ENCODE measurements at regions not wholly inside any gene's neighbourhood (a gene's known extent, or its start where the extent isn't known, plus 50 kb on each side); places are given as distances from the start of the nearest gene placed in this dataset.

- WGBS: 86% methylated on average over 9 of the region's 9 CpGs
- H3K27ac ChIP-seq (ENCODE audit: low read depth in 1 of 2, low read length in 1 of 2): no peak overlapping the region
- H3K9me3 ChIP-seq (ENCODE audit: control insufficient read depth in 2 of 2, insufficient read depth in 1 of 2, low read length in 1 of 2): no peaks in the 10 kb centered on the region
- no peaks in the 10 kb centered on the region for H3K27me3 ChIP-seq (ENCODE audit: control insufficient read depth in 2 of 2, insufficient read depth in 1 of 2, low read length in 1 of 2)
- H3K36me3 ChIP-seq (ENCODE audit: control insufficient read depth in 2 of 2, insufficient read depth in 2 of 2, low read length in 1 of 2): no peaks in the 10 kb centered on the region
- peak in 4 of 9 donors; percentile 38 to 76 (median 47) for DNase-seq (ENCODE audit: low read depth in 6 of 9, low spot score in 9 of 9)
- peaks cover 37 to 51% of the 10 kb centered on the region in 2 donors for H3K4me1 ChIP-seq (ENCODE audit: control insufficient read depth in 2 of 2, insufficient read depth in 2 of 2, low read length in 2 of 2)
- H3K4me3 ChIP-seq (ENCODE audit: low read length in 2 of 2): no peak overlapping the region
Measured at GRCh38 chr3:34015204-34016142, 217.0 kb downstream of the PDCD6IP start.

DNA sequence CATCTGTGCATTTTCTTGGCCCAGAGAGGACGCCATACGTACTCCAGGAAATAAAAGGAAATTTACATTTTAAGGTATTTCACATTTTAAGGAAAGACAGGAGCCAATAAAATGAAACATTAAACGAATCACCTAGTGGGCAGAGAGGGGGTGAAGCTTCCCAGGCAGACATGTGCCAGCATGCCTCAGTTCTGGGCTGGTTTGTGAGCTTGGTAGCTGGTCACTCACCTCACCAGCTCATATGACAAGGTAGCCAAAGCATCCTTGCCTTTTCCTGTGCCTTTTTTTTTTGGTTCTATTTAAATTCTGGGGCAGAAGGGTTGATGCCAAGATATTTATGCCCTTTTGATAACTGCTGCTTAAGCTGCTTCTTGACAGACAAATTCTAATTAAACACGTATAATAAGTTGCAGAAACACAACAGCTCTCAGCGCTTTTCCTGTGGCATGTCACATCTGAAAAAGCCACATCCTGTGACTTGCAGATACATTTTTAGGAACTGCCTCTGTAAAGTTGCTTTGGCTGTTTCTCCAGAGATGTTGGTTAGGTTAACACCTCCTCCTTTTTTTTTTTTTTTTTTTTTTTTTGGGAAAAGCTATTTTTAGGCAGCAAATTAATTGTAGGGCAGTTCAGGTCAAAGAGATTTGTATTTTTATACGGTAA lies 218.6 kb downstream of the PDCD6IP start:
- Histone ChIP-seq H3K27ac (ENCODE audit: low read depth in 1 of 2, low read length in 1 of 2) (peak overlapping the region; percentile 81 to 91), H3K9me3 (ENCODE audit: control insufficient read depth in 2 of 2, insufficient read depth in 1 of 2, low read length in 1 of 2) (no peaks in the 10 kb centered on the region), H3K4me3 (ENCODE audit: low read length in 2 of 2) (peak overlapping the region in 1 of 2 donors; percentile 15), H3K27me3 (ENCODE audit: control insufficient read depth in 2 of 2, insufficient read depth in 1 of 2, low read length in 1 of 2) (no peaks in the 10 kb centered on the region), H3K4me1 (ENCODE audit: control insufficient read depth in 2 of 2, insufficient read depth in 2 of 2, low read length in 2 of 2) (peaks cover 51 to 67% of the 10 kb centered on the region in 2 donors), H3K36me3 (ENCODE audit: control insufficient read depth in 2 of 2, insufficient read depth in 2 of 2, low read length in 1 of 2) (no peaks in the 10 kb centered on the region)
- peak in 8 of 9 donors; percentile 53 to 91 (median 77) for DNase-seq (ENCODE audit: low read depth in 6 of 9, low spot score in 9 of 9)
- 8% methylated on average over 6 of the region's 6 CpGs for WGBS

DNA sequence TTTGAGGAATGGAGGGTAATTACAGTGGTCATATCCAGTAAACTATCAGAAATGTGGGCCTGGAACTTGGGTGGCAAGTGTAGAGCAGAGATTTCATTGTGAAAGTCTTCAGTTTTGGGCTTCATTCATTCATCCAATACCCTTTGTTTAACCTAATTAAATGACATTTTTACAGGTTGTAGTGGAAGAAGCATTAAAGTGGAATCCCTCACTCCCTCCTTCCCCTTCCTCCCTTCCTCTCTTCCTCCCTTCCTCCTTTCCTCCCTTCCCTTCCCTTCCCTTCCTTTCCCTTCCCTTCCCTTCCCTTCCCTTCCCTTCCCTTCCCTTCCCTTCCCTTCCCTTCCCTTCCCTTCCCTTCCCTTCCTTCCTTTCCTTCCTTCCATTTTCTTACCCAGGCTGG lies 219.3 kb downstream of the PDCD6IP start:
- no peaks in the 10 kb centered on the region for H3K36me3 ChIP-seq (ENCODE audit: control insufficient read depth in 2 of 2, insufficient read depth in 2 of 2, low read length in 1 of 2)
- no peak overlapping the region for H3K4me3 ChIP-seq (ENCODE audit: low read length in 2 of 2)
- peak overlapping the region in 1 of 2 donors; percentile 91 for H3K27ac ChIP-seq (ENCODE audit: low read depth in 1 of 2, low read length in 1 of 2)
- peaks cover 50 to 72% of the 10 kb centered on the region in 2 donors for H3K4me1 ChIP-seq (ENCODE audit: control insufficient read depth in 2 of 2, insufficient read depth in 2 of 2, low read length in 2 of 2)
- no peaks in the 10 kb centered on the region for H3K27me3 ChIP-seq (ENCODE audit: control insufficient read depth in 2 of 2, insufficient read depth in 1 of 2, low read length in 1 of 2)
- no peak for DNase-seq (ENCODE audit: low read depth in 6 of 9, low spot score in 9 of 9)
- no peaks in the 10 kb centered on the region for H3K9me3 ChIP-seq (ENCODE audit: control insufficient read depth in 2 of 2, insufficient read depth in 1 of 2, low read length in 1 of 2)

GRCh38 chr3:34019158-34019557 lies 220.7 kb downstream of the PDCD6IP start:
- H3K27ac ChIP-seq (ENCODE audit: low read depth in 1 of 2, low read length in 1 of 2): peak overlapping the region in 1 of 2 donors; percentile 97
- H3K4me1 ChIP-seq (ENCODE audit: control insufficient read depth in 2 of 2, insufficient read depth in 2 of 2, low read length in 2 of 2): peaks cover 57 to 80% of the 10 kb centered on the region in 2 donors
- no peak overlapping the region for H3K4me3 ChIP-seq (ENCODE audit: low read length in 2 of 2)
- 55% methylated on average over 2 of the region's 2 CpGs for WGBS
- H3K9me3 ChIP-seq (ENCODE audit: control insufficient read depth in 2 of 2, insufficient read depth in 1 of 2, low read length in 1 of 2): no peaks in the 10 kb centered on the region
- H3K27me3 ChIP-seq (ENCODE audit: control insufficient read depth in 2 of 2, insufficient read depth in 1 of 2, low read length in 1 of 2): no peaks in the 10 kb centered on the region
- H3K36me3 ChIP-seq (ENCODE audit: control insufficient read depth in 2 of 2, insufficient read depth in 2 of 2, low read length in 1 of 2): no peaks in the 10 kb centered on the region
- no peak for DNase-seq (ENCODE audit: low read depth in 6 of 9, low spot score in 9 of 9)

DNA sequence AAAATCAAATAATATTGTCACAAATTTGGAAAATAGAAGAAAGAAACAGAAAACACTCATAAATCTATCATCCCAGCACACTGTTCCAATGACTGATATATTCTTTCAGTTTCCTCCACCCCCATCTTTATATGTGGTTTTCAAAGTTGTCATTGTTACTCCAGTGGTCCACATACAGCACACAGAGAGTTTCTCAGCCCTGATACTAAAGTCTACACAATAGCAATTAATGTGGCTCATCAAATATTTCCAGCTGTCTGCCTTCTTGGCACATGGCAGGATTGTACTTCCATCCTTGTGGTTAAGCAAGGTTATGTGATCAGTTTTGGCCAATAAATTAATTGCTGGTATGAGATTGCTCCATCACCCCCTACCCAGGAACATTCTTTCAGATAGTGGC lies 221.7 kb downstream of the PDCD6IP start:
- H3K36me3 ChIP-seq (ENCODE audit: control insufficient read depth in 2 of 2, insufficient read depth in 2 of 2, low read length in 1 of 2): no peaks in the 10 kb centered on the region
- peaks cover 61 to 81% of the 10 kb centered on the region in 2 donors for H3K4me1 ChIP-seq (ENCODE audit: control insufficient read depth in 2 of 2, insufficient read depth in 2 of 2, low read length in 2 of 2)
- no peak for DNase-seq (ENCODE audit: low read depth in 6 of 9, low spot score in 9 of 9)
- H3K27ac ChIP-seq (ENCODE audit: low read depth in 1 of 2, low read length in 1 of 2): peak overlapping the region; percentile 48 to 97
- no peaks in the 10 kb centered on the region for H3K27me3 ChIP-seq (ENCODE audit: control insufficient read depth in 2 of 2, insufficient read depth in 1 of 2, low read length in 1 of 2)
- H3K9me3 ChIP-seq (ENCODE audit: control insufficient read depth in 2 of 2, insufficient read depth in 1 of 2, low read length in 1 of 2): no peaks in the 10 kb centered on the region
- H3K4me3 ChIP-seq (ENCODE audit: low read length in 2 of 2): no peak overlapping the region

DNA sequence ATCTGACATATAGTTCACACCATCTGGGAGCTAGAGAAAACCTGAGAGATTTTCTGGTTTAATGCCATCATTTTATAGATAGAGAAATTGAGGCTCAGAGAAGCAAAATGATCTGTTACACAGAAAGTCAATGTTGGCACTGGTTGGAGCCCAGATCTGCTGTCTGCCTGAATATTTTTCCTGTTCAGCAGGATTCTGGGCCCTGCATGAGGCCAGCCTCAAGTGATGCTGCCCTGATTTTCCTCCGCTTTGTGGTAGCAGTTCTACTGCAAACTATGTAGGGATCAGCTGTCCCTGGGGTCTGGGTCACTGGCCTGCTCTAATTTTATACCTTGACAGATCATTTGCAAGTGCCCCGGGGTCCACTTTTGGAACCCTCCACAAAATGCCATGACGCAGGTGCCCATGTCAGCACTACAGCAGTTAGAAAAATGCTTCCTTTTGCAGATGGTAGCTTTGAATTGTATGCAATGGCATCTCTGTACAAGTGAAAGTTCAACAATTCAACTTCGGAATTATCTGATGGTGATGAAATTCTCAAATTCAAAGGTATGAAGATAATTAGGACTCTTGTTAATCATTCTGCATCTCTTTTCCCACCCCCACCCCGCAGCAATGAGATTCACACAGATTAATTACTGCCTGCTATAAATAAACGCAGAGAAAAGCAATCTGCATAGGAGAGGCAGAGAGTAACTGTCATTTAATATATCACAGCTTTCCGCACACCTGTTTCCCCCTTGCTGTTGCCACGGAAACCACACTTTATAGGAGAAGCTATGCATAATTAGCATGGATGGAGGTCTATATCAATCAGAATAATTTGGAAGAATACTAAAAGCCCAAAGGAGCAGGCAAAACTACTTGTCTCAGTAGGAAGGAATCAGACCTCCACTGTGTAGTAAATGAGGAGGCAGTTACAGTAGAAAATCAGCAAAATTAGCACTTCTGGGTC lies 222.6 kb downstream of the PDCD6IP start:
- Histone ChIP-seq H3K4me1 (ENCODE audit: control insufficient read depth in 2 of 2, insufficient read depth in 2 of 2, low read length in 2 of 2) (peaks cover 54 to 73% of the 10 kb centered on the region in 2 donors), H3K36me3 (ENCODE audit: control insufficient read depth in 2 of 2, insufficient read depth in 2 of 2, low read length in 1 of 2) (no peaks in the 10 kb centered on the region), H3K27ac (ENCODE audit: low read depth in 1 of 2, low read length in 1 of 2) (peak overlapping the region; percentile 84 to 97), H3K9me3 (ENCODE audit: control insufficient read depth in 2 of 2, insufficient read depth in 1 of 2, low read length in 1 of 2) (no peaks in the 10 kb centered on the region), H3K4me3 (ENCODE audit: low read length in 2 of 2) (peak overlapping the region; percentile 11 to 26), H3K27me3 (ENCODE audit: control insufficient read depth in 2 of 2, insufficient read depth in 1 of 2, low read length in 1 of 2) (no peaks in the 10 kb centered on the region)
- WGBS: 16% methylated on average over 8 of the region's 8 CpGs
- peak in 8 of 9 donors; percentile 42 to 86 (median 64) for DNase-seq (ENCODE audit: low read depth in 6 of 9, low spot score in 9 of 9)

DNA sequence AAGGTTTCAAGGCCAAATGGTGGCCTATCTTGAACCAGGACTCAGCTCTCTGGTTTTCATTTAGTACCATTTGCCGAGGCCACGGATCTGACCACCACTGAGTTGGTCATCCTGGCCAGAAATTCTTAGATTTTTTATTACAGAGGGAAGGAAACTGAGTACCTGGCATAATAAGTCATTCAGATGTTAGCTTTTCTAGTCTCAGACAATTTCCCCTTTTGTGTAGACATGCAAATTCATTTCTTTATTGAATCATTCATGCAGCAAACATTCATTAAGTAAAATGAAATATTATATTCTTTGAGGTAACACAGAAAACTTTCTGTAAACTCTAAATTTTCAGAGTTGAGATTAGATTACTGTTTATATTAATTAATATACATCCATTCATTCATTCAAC lies 223.7 kb downstream of the PDCD6IP start:
- WGBS: 50% methylated on average over 2 of the region's 2 CpGs
- DNase-seq (ENCODE audit: low read depth in 6 of 9, low spot score in 9 of 9): no peak
- peak overlapping the region; percentile 61 to 97 for H3K27ac ChIP-seq (ENCODE audit: low read depth in 1 of 2, low read length in 1 of 2)

GRCh38 chr3:34024447-34025240 lies 226.2 kb downstream of the PDCD6IP start:
- H3K36me3 ChIP-seq (ENCODE audit: control insufficient read depth in 2 of 2, insufficient read depth in 2 of 2, low read length in 1 of 2): no peaks in the 10 kb centered on the region
- no peak overlapping the region for H3K4me3 ChIP-seq (ENCODE audit: low read length in 2 of 2)
- peaks cover 34 to 38% of the 10 kb centered on the region in 2 donors for H3K4me1 ChIP-seq (ENCODE audit: control insufficient read depth in 2 of 2, insufficient read depth in 2 of 2, low read length in 2 of 2)
- H3K9me3 ChIP-seq (ENCODE audit: control insufficient read depth in 2 of 2, insufficient read depth in 1 of 2, low read length in 1 of 2): no peaks in the 10 kb centered on the region
- no peak overlapping the region for H3K27ac ChIP-seq (ENCODE audit: low read depth in 1 of 2, low read length in 1 of 2)
- no peak for DNase-seq (ENCODE audit: low read depth in 6 of 9, low spot score in 9 of 9)
- H3K27me3 ChIP-seq (ENCODE audit: control insufficient read depth in 2 of 2, insufficient read depth in 1 of 2, low read length in 1 of 2): no peaks in the 10 kb centered on the region
- WGBS: over 99% methylated on average over 3 of the region's 3 CpGs

More for the DNA sequence above, 223.7 kb downstream of the PDCD6IP start:
- Histone ChIP-seq H3K36me3 (ENCODE audit: control insufficient read depth in 2 of 2, insufficient read depth in 2 of 2, low read length in 1 of 2) (no peaks in the 10 kb centered on the region), H3K27me3 (ENCODE audit: control insufficient read depth in 2 of 2, insufficient read depth in 1 of 2, low read length in 1 of 2) (no peaks in the 10 kb centered on the region), H3K9me3 (ENCODE audit: control insufficient read depth in 2 of 2, insufficient read depth in 1 of 2, low read length in 1 of 2) (no peaks in the 10 kb centered on the region), H3K4me1 (ENCODE audit: control insufficient read depth in 2 of 2, insufficient read depth in 2 of 2, low read length in 2 of 2) (peaks cover 42 to 61% of the 10 kb centered on the region in 2 donors), H3K4me3 (ENCODE audit: low read length in 2 of 2) (no peak overlapping the region)
